GM19240 (cell line): ENCODE measurements at regions not wholly inside any gene's neighbourhood (a gene's known extent, or its start where the extent isn't known, plus 50 kb on each side); places are given as distances from the start of the nearest gene placed in this dataset.
"Not testable (repeated sequence)": the region's sequence is repeated elsewhere in the genome, so short reads cannot be mapped to it uniquely, and the experiment has no call there.

Source experiments
- DNase-seq: peaks from one replicate; pipeline ENCODE4 v3.0.0; 2011; ENCODE audit warnings: low spot score; ENCODE audit not compliant: insufficient read length

DNA sequence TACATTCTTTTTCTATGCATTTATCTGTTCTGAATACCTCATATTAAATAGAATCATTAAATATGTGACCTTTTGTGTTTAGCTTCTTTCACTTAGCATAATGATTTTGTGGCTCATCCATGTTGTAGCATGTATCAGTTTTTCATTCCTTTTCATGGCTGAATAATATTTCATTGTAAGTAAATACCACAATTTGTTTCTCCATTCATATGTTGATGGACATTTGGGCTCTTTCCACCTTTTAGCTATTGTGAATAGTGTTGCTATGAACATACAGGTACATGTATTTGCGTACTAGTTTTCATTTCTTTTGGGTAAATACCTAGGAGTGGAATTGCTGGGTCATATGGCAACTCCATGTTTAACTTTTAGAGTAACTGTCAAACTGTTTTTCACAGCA, 85.1 kb downstream of the GNL3L start:
- DNase-seq: no peak

DNA sequence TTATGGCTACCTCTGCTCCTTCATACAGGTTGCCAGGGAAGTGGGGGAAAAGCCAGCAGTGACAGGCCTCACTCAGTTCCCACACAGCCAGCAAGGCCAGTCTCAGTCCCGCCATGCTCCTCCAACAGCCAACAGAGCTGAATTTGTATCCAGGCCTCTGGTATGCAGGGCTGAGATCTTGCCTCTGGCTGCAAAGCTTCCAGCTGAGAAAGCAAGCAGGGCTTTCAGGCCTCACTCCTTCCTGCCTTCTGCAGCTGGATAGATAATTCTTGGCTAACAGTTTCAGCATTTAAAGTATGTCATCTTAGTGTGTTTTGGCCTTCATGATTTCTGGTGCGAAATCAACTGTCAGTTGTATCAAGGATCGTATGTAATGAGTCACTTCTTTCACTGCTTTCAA, 103.6 kb downstream of the GNL3L start:
- no peak for DNase-seq

DNA sequence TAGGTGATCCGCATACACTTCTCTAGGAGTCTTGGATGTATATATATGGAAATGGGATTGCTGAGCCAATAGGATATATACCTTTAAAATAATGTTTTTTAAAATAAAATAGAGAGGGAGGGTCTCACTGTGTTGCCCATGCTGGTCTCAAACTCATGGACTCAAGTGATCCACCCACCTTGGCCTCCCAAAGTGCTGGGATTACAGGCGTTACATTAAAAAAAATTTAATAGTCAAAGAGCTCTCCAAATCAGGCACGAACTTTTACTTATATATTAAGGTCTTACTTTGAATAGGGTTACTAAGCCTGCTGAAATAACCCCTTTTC, 109.0 kb downstream of the GNL3L start:
- no peak for DNase-seq

DNA sequence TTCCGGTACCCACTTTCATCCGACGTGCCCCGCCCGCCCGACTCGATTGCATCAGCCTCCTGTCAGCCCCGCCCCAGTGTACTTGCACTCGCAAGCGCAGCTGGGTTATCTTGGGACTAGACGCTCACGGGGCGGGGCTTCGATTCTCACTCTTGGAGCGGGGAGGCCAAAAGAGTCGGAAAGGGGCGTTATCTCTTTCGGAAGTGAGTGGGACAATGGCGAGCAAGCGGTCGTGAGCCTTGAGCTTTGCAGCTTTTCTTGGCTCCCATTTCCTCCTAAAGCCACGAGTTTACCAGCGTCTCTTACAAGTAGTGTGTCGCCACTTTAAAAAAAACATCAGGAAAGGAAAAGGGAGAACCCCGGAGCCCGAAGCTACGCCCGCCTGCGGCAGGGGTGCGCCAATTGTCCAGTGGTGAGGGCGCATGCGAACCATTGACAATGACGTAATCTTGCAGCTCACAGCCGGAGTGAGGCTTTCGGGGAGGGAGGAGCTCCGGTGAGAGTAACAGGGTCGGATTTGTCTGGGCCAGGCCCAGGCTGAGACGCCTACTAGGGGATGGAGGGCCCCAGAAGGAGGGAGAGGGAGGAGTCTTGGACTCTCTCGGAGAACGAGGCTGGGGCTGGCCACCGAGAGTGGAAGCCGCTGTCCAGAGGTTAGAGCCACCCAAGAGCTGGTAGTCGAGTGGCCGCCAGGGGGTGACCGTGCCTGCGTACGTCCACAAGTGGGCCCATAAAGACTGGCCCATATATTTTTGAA, 109.5 kb downstream of the GNL3L start:
- peak; percentile 50 for DNase-seq

DNA sequence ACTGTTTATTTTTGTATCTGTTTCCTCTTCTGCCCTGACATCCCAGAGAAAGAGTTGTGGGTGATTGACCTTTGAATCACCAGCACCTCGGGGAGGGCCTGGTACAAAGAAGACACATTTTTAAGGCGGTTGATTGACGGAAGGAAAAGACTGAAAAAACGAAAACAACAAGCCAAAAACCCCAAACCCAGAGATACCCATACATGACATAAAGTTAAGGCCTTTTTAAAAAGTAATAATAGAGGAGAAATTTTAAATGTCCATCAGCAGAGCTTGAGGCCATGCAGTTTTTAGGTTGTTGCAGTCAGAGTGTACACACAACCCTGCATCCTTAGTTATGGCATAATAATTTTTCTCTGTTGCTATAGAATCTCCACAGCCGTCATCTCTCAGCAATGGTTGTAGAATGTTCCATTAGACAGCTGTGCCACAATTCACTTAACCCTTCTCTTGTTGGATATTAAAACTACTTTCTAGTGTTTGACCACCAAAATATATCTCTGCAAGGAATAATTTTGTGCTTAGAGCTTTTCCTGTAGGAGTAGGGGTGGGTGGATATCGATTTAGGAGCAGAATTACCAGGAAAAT, 110.2 kb downstream of the GNL3L start:
- DNase-seq: no peak

DNA sequence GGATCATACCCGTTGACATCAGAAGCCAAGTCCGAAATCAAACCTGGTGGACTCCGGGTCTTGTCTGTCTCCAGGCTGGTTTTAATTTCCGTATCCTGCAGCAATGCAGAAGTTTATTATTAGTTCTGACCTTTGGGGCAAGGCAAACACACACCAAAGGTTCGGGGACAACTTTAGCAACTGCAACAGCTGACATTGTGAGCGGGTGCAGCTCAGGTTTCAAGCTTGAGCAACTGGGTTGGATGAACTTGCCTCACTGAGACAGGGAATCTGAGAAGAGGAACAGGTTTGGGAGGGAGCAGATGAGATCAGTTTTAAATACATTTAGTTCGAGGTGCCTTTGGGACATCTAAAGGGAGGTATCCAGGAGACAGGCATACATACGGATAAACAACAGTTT, 110.7 kb downstream of the GNL3L start:
- no peak for DNase-seq

DNA sequence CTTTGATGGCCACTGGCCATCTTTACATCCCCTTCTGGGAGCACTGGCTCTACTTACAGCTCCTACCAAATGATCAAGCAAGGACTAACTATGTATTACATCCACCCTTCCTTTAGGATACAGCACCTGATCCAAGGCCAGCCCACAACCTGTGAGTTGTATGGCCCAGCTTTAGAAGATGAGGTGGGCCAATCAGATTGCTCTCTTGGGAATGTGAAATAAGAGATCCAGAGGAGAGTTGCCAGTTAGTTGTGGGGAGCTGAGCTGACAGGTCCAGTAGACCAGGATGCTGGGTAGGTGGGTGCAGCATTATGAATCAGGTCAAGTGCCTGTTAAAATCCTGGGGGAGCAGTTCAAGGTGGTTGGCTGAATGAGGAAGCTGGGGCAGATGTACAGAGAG, 111.5 kb downstream of the GNL3L start:
- DNase-seq: no peak

DNA sequence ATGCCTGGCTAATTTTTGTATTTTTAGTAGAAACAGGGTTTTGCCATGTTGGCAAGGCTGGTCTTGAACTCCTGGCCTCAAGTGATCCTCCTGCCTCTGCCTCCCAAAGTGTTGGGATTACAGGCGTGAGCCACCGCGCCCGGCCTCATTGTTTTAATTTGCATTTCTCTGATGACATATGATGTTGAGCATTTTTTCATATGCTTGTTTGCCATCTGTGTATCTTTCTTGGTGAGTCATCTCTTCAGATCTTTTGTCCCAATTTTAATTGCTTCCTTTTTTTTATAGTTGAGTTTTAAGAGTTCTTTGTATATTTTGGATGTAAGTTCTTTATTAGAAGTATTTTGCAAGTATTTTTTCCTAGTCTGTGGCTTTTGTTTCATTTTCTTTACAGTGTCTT, 117.6 kb downstream of the GNL3L start:
- not testable (repeated sequence) for DNase-seq

DNA sequence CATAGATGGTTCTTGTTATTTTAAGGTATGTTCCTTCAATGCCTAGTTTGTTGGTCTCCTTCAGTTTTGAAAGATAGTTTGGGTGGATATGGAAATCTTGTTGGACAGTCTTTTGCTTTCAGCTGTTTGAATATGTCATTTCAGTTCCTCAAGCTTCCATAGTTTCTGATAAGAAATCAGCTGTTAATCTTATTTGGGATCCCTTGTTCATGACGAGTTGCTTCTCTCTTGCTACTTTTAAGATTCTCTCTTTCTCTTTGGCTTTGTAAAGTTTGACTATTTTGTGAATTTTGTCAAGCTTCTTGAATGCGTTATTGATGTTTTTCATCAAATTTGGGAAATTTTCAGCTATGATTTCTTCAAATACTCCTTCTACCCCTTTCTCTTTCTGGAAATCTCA, 129.5 kb downstream of the GNL3L start:
- DNase-seq: no peak

DNA sequence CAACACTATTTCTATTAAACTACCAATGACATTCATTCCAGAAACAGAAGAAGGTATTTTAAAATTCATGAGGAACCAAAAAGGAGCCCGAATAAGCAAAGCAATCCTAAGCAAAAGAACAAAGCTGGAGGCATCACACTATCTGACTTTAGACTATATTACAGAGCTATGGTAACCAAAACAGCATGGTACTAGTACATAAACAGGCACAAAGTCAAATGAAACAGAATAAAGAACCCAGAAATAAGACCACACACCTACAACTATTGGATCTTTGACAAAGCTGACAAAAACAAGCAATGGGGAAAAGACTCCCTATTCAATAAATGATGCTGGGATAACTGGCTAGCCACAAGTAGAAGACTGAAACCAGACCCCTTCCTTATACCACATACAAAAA, 122.3 kb downstream of the ITIH6 start:
- no peak for DNase-seq

DNA sequence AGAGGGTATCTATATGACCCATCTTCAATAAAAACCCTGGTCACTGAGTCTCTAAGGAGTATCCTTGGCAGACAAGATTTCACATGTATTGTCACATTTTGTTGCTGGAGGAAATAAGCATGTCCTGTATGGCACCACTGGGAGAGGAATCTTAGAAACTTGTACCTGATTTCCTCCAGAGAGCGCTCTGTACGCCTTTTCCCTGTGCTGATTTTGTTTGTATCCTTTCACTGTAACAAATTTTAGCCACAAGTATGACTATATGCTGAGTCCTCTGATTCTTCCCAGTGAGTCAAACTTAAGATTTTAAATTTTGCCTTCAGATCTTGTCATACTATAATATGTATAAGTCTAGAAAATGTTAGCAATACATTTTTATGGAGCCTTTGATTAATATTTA, 102.8 kb downstream of the ITIH6 start:
- no peak for DNase-seq

DNA sequence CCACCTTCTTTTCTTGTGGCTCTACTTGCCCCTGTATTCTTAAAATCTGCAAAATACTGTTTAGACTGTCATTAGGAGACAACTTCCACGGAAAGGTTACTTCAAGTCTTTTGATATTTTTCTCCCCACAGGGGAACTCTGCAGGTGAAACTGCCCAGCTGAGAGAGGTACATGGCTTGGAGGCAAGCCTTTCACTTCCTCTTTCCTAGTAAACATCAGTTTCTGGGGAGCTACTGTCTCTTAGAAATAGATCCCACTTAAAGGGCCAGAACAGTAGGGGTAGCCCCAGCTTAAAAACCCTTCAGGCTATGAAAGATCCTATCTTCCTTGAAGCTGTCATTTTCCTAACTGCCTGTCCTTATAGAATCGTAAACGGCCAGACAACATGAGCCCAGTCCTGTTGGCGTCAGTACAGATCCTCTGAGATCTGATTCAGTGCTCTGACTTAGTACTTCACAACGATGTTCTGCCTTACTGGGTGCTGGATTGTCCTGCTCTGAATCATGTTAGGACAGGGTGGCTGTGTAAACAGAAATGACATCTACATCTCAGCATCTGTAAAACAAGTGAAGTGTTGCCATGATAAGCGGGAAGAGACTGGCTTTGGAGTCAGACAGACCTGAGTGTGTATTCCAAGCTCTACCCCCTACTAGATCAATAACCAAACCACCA, 102.1 kb downstream of the ITIH6 start:
- peak; percentile 13 for DNase-seq
